HCT116 (cell line): ENCODE measurements at regions not wholly inside any gene's neighbourhood (a gene's known extent, or its start where the extent isn't known, plus 50 kb on each side); places are given as distances from the start of the nearest gene placed in this dataset.

Source experiments
- CTCF ChIP-seq, 3 experiments: fragments of 200-600 bp in 1 of 3; sonication (generic) in 1 of 3; IDR thresholded peaks in 2 of 3; conservative IDR thresholded peaks in 1 of 3; 2 replicates each; pipeline ENCODE4 v1.5.1; 2012 to 2017; ENCODE audit warnings: low read depth in 2 of 3, low read length in 2 of 3, antibody characterized with exemption in 1 of 3, borderline replicate concordance in 1 of 3, control low read depth in 1 of 3, mild to moderate bottlenecking in 1 of 3, mixed read lengths in 1 of 3, mixed run types in 1 of 3, moderate library complexity in 1 of 3; ENCODE audit not compliant: insufficient read depth in 1 of 3
- JUND ChIP-seq: IDR thresholded peaks from 2 replicates; pipeline ENCODE4 v1.6.1; 2012
- TCF7L2 ChIP-seq: IDR thresholded peaks from 2 replicates; pipeline ENCODE4 v1.7.0; 2011; ENCODE audit warnings: borderline replicate concordance, inconsistent platforms; ENCODE audit not compliant: insufficient read depth, insufficient read length; ENCODE audit errors: extremely low read depth

- TF ChIP-seq TCF7L2 = no peak
- no peak for TF ChIP-seq CTCF (IDR thresholded peaks at IDR 0.05 in 2 of 3, conservative IDR thresholded peaks at IDR 0.05 in 1 of 3; ENCODE audit: borderline replicate concordance in 1 of 3, insufficient read depth in 1 of 3, low read depth in 2 of 3, low read length in 2 of 3)
- TF ChIP-seq JUND = no peak
These were observed 203.1 kb upstream of the TRPC4 start for GRCh38 chr13:38072696-38073095.
